IPS-18a (cell line): ENCODE measurements at regions not wholly inside any gene's neighbourhood (a gene's known extent, or its start where the extent isn't known, plus 50 kb on each side); places are given as distances from the start of the nearest gene placed in this dataset.

Experiments used
- H3K27ac ChIP-seq: one replicate; pipeline ENCODE4 v1.5.1; 2013; ENCODE audit warnings: low read length
- H3K27me3 ChIP-seq: one replicate; pipeline ENCODE4 v1.6.1; 2013; ENCODE audit warnings: mild to moderate bottlenecking, low read length; ENCODE audit not compliant: control insufficient read depth, insufficient read depth
- H3K36me3 ChIP-seq: one replicate; pipeline ENCODE4 v1.6.1; 2013; ENCODE audit warnings: low read depth, low read length; ENCODE audit not compliant: control insufficient read depth
- H3K4me1 ChIP-seq: one replicate; pipeline ENCODE4 v1.6.1; 2013; ENCODE audit warnings: low read depth, low read length; ENCODE audit not compliant: control insufficient read depth
- H3K4me3 ChIP-seq: one replicate; pipeline ENCODE4 v1.5.1; 2013; ENCODE audit warnings: low read length
- H3K9ac ChIP-seq: one replicate; pipeline ENCODE4 v1.6.1; 2013; ENCODE audit warnings: mild to moderate bottlenecking, low read length, moderate library complexity
- H3K9me3 ChIP-seq: one replicate; pipeline ENCODE4 v1.6.1; 2013; ENCODE audit warnings: low read depth, low read length; ENCODE audit not compliant: control insufficient read depth

- Histone ChIP-seq H3K27me3 (no peaks in the 10 kb centered on the region), H3K36me3 (no peaks in the 10 kb centered on the region), H3K9ac (no peak overlapping the region), H3K27ac (no peak overlapping the region), H3K4me3 (no peak overlapping the region), H3K9me3 (no peaks in the 10 kb centered on the region), H3K4me1 (no peaks in the 10 kb centered on the region)
These were observed 544.4 kb upstream of the JAG1 start for GRCh38 chr20:11218173-11218680.

GRCh38 chr20:11219192-11219591 lies 545.4 kb upstream of the JAG1 start:
- H3K4me1 ChIP-seq, result no peaks in the 10 kb centered on the region
- no peaks in the 10 kb centered on the region for H3K36me3 ChIP-seq
- H3K9me3 ChIP-seq, result no peaks in the 10 kb centered on the region
- H3K9ac ChIP-seq, result no peak overlapping the region
- H3K27ac ChIP-seq, result no peak overlapping the region
- no peak overlapping the region for H3K4me3 ChIP-seq
- no peaks in the 10 kb centered on the region for H3K27me3 ChIP-seq

- H3K9me3 ChIP-seq, result no peaks in the 10 kb centered on the region
- H3K4me1 ChIP-seq, result no peaks in the 10 kb centered on the region
- H3K4me3 ChIP-seq, result no peak overlapping the region
- H3K27ac ChIP-seq, result no peak overlapping the region
- H3K9ac ChIP-seq, result no peak overlapping the region
- no peaks in the 10 kb centered on the region for H3K36me3 ChIP-seq
- no peaks in the 10 kb centered on the region for H3K27me3 ChIP-seq
These were observed 547.2 kb upstream of the JAG1 start for GRCh38 chr20:11221046-11221445.

- H3K9me3 ChIP-seq, result no peaks in the 10 kb centered on the region
- no peaks in the 10 kb centered on the region for H3K4me1 ChIP-seq
- H3K27me3 ChIP-seq, result no peaks in the 10 kb centered on the region
- H3K9ac ChIP-seq, result no peak overlapping the region
- H3K27ac ChIP-seq, result no peak overlapping the region
- H3K4me3 ChIP-seq, result no peak overlapping the region
- H3K36me3 ChIP-seq, result no peaks in the 10 kb centered on the region
These were observed 548.4 kb upstream of the JAG1 start for GRCh38 chr20:11222243-11222642.

- Histone ChIP-seq H3K36me3 (no peaks in the 10 kb centered on the region), H3K27me3 (no peaks in the 10 kb centered on the region), H3K4me3 (no peak overlapping the region), H3K27ac (no peak overlapping the region), H3K9me3 (no peaks in the 10 kb centered on the region), H3K4me1 (no peaks in the 10 kb centered on the region), H3K9ac (no peak overlapping the region)
These were observed 553.8 kb upstream of the JAG1 start for GRCh38 chr20:11227602-11228001.

GRCh38 chr20:11229772-11230171 lies 556.0 kb upstream of the JAG1 start:
- H3K27me3 ChIP-seq, result no peaks in the 10 kb centered on the region
- H3K9me3 ChIP-seq, result no peaks in the 10 kb centered on the region
- no peak overlapping the region for H3K4me3 ChIP-seq
- no peak overlapping the region for H3K9ac ChIP-seq
- no peaks in the 10 kb centered on the region for H3K36me3 ChIP-seq
- H3K27ac ChIP-seq, result no peak overlapping the region
- peaks cover 3% of the 10 kb centered on the region for H3K4me1 ChIP-seq

GRCh38 chr20:11230999-11231398 lies 557.2 kb upstream of the JAG1 start:
- peaks cover 3% of the 10 kb centered on the region for H3K4me1 ChIP-seq
- H3K4me3 ChIP-seq, result no peak overlapping the region
- H3K9ac ChIP-seq, result no peak overlapping the region
- H3K36me3 ChIP-seq, result no peaks in the 10 kb centered on the region
- no peak overlapping the region for H3K27ac ChIP-seq
- no peaks in the 10 kb centered on the region for H3K27me3 ChIP-seq
- H3K9me3 ChIP-seq, result no peaks in the 10 kb centered on the region

- Histone ChIP-seq H3K36me3 (no peaks in the 10 kb centered on the region), H3K9ac (no peak overlapping the region), H3K4me3 (no peak overlapping the region)
These were observed 558.2 kb upstream of the JAG1 start for GRCh38 chr20:11231742-11232648.

GRCh38 chr20:11232896-11233295 lies 559.1 kb upstream of the JAG1 start:
- Histone ChIP-seq H3K27me3 (no peaks in the 10 kb centered on the region), H3K9me3 (no peaks in the 10 kb centered on the region)

More at GRCh38 chr20:11231742-11232648, 558.2 kb upstream of the JAG1 start:
- Histone ChIP-seq H3K27ac (no peak overlapping the region), H3K27me3 (no peaks in the 10 kb centered on the region), H3K4me1 (peaks cover 3% of the 10 kb centered on the region), H3K9me3 (no peaks in the 10 kb centered on the region)

GRCh38 chr20:11234181-11234580 lies 560.4 kb upstream of the JAG1 start:
- no peaks in the 10 kb centered on the region for H3K27me3 ChIP-seq
- H3K9ac ChIP-seq, result no peak overlapping the region
- H3K4me3 ChIP-seq, result no peak overlapping the region
- H3K27ac ChIP-seq, result no peak overlapping the region
- H3K9me3 ChIP-seq, result no peaks in the 10 kb centered on the region
- peaks cover 3% of the 10 kb centered on the region for H3K4me1 ChIP-seq
- no peaks in the 10 kb centered on the region for H3K36me3 ChIP-seq

More at GRCh38 chr20:11232896-11233295, 559.1 kb upstream of the JAG1 start:
- Histone ChIP-seq H3K36me3 (no peaks in the 10 kb centered on the region), H3K9ac (no peak overlapping the region), H3K4me3 (no peak overlapping the region), H3K27ac (no peak overlapping the region), H3K4me1 (peaks cover 3% of the 10 kb centered on the region)

- H3K27me3 ChIP-seq, result no peaks in the 10 kb centered on the region
- H3K4me1 ChIP-seq, result peaks cover 3% of the 10 kb centered on the region
- no peak overlapping the region for H3K4me3 ChIP-seq
- no peak overlapping the region for H3K9ac ChIP-seq
- H3K27ac ChIP-seq, result no peak overlapping the region
- no peaks in the 10 kb centered on the region for H3K9me3 ChIP-seq
- no peaks in the 10 kb centered on the region for H3K36me3 ChIP-seq
These were observed 560.8 kb upstream of the JAG1 start for GRCh38 chr20:11234608-11235007.

- no peaks in the 10 kb centered on the region for H3K36me3 ChIP-seq
- H3K27ac ChIP-seq, result no peak overlapping the region
- no peaks in the 10 kb centered on the region for H3K27me3 ChIP-seq
- peaks cover 3% of the 10 kb centered on the region for H3K4me1 ChIP-seq
- H3K9ac ChIP-seq, result no peak overlapping the region
- no peak overlapping the region for H3K4me3 ChIP-seq
- H3K9me3 ChIP-seq, result no peaks in the 10 kb centered on the region
These were observed 561.3 kb upstream of the JAG1 start for GRCh38 chr20:11235058-11235457.
